ENCODE measurements at regions not wholly inside any gene's neighbourhood (a gene's known extent, or its start where the extent isn't known, plus 50 kb on each side); places are given as distances from the start of the nearest gene placed in this dataset.

DNA sequence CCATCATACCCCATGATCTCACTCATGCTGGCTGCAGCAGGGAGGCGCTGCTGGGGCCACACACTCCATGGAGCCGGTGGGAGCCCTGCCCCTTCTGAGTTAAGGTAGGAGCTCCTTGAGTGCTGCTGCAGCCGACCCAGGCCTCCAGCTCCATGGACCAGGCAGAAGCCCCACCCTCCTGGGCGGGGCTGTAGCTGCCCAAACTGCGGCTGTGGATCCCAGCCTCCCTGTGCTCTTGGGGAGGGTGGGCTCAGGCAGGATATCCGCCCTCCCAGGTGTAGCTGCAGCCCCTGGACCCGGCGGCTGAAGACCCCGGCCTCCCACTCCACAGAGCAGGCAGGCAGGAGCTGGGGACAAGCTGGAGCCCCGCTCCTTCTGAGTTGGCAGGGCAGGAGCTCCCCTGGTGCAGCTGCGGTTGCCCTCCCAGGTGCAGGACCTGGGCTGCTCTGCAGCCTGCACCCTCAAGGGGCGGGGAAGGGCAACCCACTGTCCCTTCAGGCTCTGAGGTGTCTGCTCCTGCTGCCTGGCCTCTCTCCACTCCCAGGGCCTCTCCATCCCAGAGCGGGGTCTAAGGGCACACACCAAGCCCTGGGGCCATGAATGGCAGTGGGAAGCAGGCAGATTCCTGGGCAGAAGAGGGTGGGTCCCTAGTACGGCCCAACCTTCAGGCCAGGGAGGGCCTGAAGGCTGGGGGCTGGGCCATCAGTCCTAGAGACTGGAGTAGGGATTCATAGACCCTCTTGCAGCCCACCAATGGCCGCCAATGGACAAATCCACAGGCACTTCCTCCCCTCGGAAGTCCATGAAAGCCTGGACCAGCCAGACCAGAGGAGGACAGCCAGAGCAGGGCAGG is 466.1 kb downstream of the DTHD1 start:
- DNase-seq (no peak), ATAC-seq (no peak)
- no peaks in the 10 kb centered on the region for H3K27me3 Mint-ChIP-seq (ENCODE audit: low read depth)
- H3K4me1 Mint-ChIP-seq (ENCODE audit: low read depth): no peaks in the 10 kb centered on the region
- no peak overlapping the region for H3K4me3 Mint-ChIP-seq
- H3K36me3 Mint-ChIP-seq (ENCODE audit: insufficient read depth): no peaks in the 10 kb centered on the region
- no peaks in the 10 kb centered on the region for H3K9me3 Mint-ChIP-seq

DNA sequence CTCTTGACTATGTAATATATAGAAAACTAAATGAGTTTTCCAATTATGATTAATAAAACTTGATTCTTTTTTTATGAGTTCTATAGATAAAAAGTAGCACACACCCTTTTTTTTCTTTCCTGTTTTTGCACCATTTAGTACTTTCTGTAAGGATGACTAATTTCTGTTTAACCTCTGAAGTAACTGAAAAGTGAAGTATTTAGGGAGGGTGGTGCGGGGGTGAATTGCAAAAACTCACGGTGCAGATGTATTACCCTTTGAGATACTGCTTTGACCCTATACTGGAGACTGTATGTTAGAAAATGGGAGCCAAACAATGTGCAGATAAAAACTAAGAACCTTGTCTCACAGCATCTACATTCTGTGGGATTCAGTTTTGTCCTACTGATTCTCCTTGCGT is 471.6 kb downstream of the DTHD1 start:
- Mint-ChIP-seq H3K4me3 (no peak overlapping the region), H3K4me1 (ENCODE audit: low read depth) (no peaks in the 10 kb centered on the region), H3K27me3 (ENCODE audit: low read depth) (no peaks in the 10 kb centered on the region), H3K36me3 (ENCODE audit: insufficient read depth) (no peaks in the 10 kb centered on the region), H3K9me3 (no peaks in the 10 kb centered on the region)
- DNase-seq (no peak), ATAC-seq (peak in 1 of 2 donors; percentile 27)

DNA sequence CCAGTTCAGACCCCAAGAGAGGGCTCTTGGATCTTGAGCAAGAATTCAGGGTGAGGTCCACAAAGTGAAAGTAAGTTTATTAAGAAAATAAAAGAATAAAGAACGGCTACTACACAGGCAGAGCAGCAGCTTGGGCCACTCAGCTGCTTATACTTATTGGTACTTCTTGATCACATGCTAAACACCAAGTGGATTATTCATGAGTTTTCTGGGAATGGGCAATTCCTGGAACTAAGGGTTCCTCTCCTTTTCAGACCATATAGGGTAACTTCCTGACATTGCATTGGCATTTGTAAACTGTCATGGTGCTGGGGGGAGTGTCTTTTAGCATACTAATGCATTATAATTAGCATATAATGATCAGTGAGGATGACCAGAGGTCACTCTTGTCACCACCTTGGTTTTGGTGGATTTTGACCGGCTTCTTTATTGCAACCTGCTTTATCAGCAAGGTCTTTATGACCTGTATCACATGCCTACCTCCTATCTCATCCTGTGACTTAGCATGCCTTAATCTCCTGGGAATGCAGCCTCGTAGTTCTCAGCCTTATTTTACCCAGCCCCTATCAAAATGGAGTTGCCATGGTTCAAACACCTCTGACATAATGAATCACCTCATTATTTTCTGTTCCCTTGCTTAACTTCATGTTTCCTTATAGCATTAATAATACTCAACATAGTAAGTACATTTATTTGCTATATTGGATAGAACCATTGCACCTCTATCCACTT is 476.3 kb downstream of the DTHD1 start:
- Mint-ChIP-seq H3K4me1 (ENCODE audit: low read depth) (no peaks in the 10 kb centered on the region), H3K4me3 (no peak overlapping the region), H3K36me3 (ENCODE audit: insufficient read depth) (no peaks in the 10 kb centered on the region), H3K9me3 (no peaks in the 10 kb centered on the region), H3K27me3 (ENCODE audit: low read depth) (no peaks in the 10 kb centered on the region)
- DNase-seq (no peak), ATAC-seq (no peak)

DNA sequence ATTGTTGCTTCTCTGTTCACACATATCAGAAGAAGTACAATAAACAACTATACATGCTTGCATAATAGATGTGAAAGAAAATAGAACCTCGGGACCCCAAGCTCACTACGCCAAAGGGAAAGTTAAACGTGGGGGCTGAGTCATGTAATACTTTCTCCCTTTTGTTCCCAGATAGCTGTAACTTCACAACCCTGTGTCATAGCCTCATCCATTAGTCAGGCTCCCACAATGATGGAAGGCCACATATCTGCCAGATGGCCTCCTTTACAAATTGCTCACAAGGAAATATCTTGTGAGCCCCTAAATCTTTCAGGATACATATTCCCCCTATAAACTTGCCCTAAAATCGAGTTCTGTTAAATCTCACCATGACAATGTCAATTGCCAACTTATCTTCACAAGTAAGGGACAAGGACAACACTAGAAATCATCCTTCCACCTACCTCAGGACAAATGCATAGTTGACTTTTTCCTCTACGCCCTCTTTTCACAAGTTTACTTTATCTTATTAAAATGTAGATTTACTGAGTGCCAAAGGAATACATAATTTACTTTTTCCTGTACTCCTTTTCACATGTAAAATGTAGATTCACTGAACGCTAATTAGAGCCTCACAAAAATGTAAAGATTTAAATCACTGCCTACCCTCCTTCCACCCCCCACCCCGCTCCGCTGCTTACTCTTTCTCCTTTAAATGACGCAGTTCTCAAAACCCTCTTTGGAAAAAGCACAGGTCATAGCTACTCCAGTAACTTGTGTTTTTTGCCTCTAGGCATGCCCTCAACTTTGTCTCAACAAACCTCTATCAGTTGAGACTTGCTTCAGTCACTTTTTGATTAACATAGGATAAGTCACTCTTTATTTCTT is 477.1 kb downstream of the DTHD1 start:
- H3K9me3 Mint-ChIP-seq: no peaks in the 10 kb centered on the region
- DNase-seq (no peak), ATAC-seq (no peak)
- no peaks in the 10 kb centered on the region for H3K4me1 Mint-ChIP-seq (ENCODE audit: low read depth)
- no peaks in the 10 kb centered on the region for H3K36me3 Mint-ChIP-seq (ENCODE audit: insufficient read depth)
- no peaks in the 10 kb centered on the region for H3K27me3 Mint-ChIP-seq (ENCODE audit: low read depth)
- H3K4me3 Mint-ChIP-seq: no peak overlapping the region

DNA sequence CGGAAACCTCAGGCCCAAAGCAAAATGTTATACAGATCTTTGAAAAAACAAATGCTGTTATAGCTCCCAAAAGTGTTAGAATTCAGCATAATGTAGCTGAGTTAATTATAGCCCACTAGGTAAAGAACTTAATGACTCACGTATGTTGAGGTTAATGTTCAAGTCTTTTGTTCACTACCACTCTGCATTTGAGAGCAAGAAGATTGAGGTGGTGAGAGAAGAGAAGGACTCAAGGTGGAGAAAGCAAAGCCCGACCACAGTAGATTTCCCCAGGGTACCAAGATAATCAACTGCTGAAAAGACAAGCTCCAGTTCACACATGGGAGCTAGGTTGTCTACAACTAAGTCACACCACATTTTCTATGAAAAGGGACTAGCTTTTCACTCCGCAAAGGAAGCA is 480.2 kb downstream of the DTHD1 start:
- Mint-ChIP-seq H3K36me3 (ENCODE audit: insufficient read depth) (no peaks in the 10 kb centered on the region), H3K4me3 (no peak overlapping the region), H3K9me3 (no peaks in the 10 kb centered on the region), H3K4me1 (ENCODE audit: low read depth) (no peaks in the 10 kb centered on the region), H3K27me3 (ENCODE audit: low read depth) (no peaks in the 10 kb centered on the region)
- ATAC-seq (no peak), DNase-seq (no peak)

DNA sequence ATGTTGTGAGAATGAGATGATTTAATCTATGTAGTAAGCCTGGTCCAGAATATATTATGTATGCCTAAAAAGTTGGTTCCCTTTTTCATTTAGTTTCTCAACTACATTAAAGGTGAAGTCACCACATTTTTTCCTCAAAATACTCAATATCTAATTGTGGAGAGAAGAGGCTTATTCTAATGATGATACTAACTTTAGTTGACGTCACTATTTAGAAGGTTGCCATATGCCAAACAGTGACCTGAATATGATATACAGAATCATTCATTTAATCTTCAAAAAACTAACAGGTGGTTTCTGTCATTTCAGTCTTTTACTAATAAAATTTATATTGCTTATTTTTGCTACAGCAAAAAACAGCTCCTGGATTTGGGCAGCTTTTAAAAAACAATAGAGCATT is 480.7 kb upstream of the NWD2 start:
- DNase-seq (no peak), ATAC-seq (no peak)
- Mint-ChIP-seq H3K4me3 (no peak overlapping the region), H3K36me3 (ENCODE audit: insufficient read depth) (no peaks in the 10 kb centered on the region), H3K27me3 (ENCODE audit: low read depth) (no peaks in the 10 kb centered on the region), H3K4me1 (ENCODE audit: low read depth) (no peaks in the 10 kb centered on the region), H3K9me3 (no peaks in the 10 kb centered on the region)

DNA sequence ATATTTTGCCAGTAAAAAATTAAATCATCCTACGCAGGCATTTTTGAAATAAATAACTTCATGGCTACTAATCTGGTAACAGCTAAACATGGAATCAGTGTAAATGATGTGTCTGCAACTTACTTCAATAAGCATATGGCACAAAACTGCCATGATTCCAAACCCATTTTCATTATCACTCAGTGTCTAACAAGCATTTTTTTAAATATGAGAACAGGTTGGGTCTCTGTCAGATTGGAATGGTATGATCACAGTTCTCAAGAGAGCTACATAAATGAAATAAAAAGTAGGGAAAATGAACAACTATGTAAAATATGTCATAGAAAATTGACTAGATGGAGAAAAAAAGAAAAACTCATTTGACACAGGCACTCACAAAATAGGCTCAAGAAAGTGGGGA is 476.9 kb upstream of the NWD2 start:
- Mint-ChIP-seq H3K4me3 (no peak overlapping the region), H3K4me1 (ENCODE audit: low read depth) (peaks cover 2% of the 10 kb centered on the region), H3K27me3 (ENCODE audit: low read depth) (no peaks in the 10 kb centered on the region), H3K36me3 (ENCODE audit: insufficient read depth) (no peaks in the 10 kb centered on the region), H3K9me3 (no peaks in the 10 kb centered on the region)
- no peak for ATAC-seq
- DNase-seq: no peak

DNA sequence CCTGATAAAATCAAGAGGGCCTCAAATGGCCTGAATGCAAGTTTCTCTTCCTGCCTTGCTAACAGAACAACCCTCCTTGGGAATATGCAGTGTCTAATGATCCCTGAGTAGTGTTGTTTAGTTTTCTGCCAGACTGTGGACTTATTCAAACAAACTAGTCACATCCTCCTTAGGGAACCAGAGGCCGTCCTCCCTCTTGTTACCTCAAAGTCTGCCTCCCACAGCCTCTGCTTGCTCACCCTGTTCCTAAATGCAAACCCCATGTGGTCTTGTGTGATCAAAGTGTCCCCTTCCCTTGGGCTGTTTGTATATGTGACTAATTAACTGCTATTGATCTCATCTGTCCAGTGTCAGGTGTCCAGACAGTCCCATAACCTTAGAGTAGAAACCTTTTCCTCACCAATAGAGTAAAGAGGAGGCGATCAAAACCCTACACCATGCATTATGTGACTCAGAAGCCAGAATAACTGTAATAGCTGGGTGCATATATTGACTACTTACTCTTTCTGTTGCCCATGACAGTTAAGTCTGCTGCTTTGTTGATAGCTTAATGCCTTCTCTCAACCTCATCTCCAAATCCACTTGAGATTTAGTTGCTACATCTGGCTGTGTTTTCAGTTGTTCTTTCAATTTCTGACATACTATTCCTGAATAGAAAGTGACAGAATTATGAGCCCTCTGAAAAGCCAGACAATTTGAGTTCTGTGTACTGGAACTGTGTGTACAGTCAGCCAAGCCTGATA is 473.0 kb upstream of the NWD2 start:
- H3K9me3 Mint-ChIP-seq: no peaks in the 10 kb centered on the region

DNA sequence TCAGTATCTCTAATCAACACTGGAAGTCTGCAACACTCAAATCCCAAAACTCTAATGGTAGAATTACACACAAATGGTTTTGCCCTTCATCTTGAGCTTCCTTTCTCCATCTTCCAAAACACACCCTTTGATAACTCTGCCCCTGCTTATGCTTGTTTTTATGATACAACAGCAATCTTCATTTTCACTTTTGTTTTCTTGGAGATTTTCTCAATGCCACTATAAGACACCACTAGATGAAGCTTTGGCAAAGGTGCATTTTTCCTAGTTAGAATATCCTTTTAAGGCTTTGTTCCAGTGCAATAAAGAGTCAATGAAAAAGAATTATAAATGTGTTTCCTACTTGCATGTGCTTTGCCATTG is 472.4 kb upstream of the NWD2 start:
- DNase-seq: no peak
- no peaks in the 10 kb centered on the region for H3K36me3 Mint-ChIP-seq (ENCODE audit: insufficient read depth)
- H3K9me3 Mint-ChIP-seq: no peaks in the 10 kb centered on the region
- ATAC-seq: no peak
- peaks cover 2% of the 10 kb centered on the region for H3K4me1 Mint-ChIP-seq (ENCODE audit: low read depth)
- H3K27me3 Mint-ChIP-seq (ENCODE audit: low read depth): no peaks in the 10 kb centered on the region
- no peak overlapping the region for H3K4me3 Mint-ChIP-seq

More for the DNA sequence above, 473.0 kb upstream of the NWD2 start:
- DNase-seq: no peak
- H3K4me1 Mint-ChIP-seq (ENCODE audit: low read depth): peaks cover 2% of the 10 kb centered on the region
- H3K27me3 Mint-ChIP-seq (ENCODE audit: low read depth): no peaks in the 10 kb centered on the region
- no peak overlapping the region for H3K4me3 Mint-ChIP-seq
- ATAC-seq: no peak
- H3K36me3 Mint-ChIP-seq (ENCODE audit: insufficient read depth): no peaks in the 10 kb centered on the region

DNA sequence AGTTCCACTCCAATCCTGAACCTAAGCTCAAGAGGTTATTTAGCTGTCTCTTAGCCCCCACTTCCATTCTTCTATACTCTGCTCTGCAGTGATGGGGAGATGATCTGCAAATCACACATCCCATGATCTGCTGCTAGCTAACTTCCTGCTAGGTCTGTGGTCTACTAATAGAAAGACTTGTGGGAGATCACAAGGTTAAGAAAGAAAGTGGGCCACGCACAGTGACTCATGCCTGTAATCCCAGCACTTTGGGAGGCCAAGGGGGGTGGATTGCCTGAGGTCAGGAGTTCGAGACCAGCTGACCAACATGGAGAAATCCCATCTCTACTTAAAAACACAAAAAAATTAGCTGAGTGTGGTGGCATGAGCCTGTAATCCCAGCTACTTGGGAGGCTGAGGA is 471.1 kb upstream of the NWD2 start:
- H3K36me3 Mint-ChIP-seq (ENCODE audit: insufficient read depth): no peaks in the 10 kb centered on the region
- no peak overlapping the region for H3K4me3 Mint-ChIP-seq
- H3K4me1 Mint-ChIP-seq (ENCODE audit: low read depth): peaks cover 2% of the 10 kb centered on the region
- no peaks in the 10 kb centered on the region for H3K9me3 Mint-ChIP-seq
- H3K27me3 Mint-ChIP-seq (ENCODE audit: low read depth): no peaks in the 10 kb centered on the region
- ATAC-seq (no peak), DNase-seq (no peak)

DNA sequence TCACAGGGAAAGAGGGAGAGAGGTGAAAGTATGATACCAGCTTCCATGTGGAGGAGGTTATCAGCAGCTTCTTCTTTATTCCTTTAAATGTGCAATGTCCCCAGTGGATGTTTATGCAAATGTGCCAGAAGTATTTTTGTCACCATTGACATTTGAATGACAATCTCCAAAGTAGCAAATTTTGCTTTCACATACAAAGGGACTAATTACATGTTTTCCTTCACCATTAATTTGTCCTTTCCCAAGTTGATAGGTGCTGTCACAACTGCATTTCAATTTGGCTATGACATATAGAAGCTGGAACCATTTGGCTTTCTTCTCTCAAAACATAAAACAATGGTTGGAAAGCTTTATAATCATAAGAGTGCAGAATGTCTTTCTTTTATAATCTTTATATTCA is 469.0 kb upstream of the NWD2 start:
- Mint-ChIP-seq H3K36me3 (ENCODE audit: insufficient read depth) (no peaks in the 10 kb centered on the region), H3K4me3 (no peak overlapping the region), H3K27me3 (ENCODE audit: low read depth) (no peaks in the 10 kb centered on the region), H3K9me3 (no peaks in the 10 kb centered on the region), H3K4me1 (ENCODE audit: low read depth) (peaks cover 2% of the 10 kb centered on the region)
- ATAC-seq (no peak), DNase-seq (no peak)

DNA sequence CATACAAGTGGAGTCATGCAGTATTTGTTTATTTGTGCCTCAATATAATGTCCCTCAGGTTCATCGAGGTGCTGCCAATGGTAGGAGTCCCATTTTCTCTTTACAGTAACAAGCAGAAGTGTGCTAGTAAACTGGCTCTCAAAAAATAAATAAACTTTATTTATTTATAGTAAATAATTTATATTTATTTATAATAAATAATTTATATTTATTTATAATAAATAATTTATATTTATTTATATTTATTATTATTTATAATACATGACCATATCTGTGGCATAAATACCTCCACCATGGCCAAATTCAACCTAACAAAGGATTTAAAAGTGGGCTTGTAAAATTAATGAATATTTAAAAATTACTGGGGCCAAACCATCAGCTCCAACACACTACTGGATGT is 464.9 kb upstream of the NWD2 start:
- Mint-ChIP-seq H3K9me3 (no peaks in the 10 kb centered on the region), H3K4me3 (no peak overlapping the region)

DNA sequence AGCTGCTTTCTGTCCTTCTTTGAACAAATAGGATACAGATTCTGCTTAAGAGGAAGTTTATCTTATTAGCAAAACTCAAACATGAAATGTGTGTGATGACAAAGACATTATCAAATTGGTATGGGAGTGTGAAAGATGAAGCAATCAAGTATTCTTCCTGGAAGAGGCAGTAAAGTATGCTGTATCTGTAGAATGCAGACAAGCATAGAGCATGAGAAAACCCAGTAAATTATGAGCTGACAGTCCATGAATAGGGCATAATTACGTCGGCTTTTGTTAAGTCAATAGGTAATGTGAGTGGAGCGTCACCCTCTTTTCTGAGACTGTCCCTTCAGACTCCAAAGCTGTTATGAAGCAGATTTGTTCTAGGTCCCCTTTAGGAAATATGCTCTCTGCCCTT is 458.6 kb upstream of the NWD2 start:
- H3K27me3 Mint-ChIP-seq (ENCODE audit: low read depth): no peaks in the 10 kb centered on the region
- no peaks in the 10 kb centered on the region for H3K9me3 Mint-ChIP-seq
- DNase-seq: no peak
- no peaks in the 10 kb centered on the region for H3K36me3 Mint-ChIP-seq (ENCODE audit: insufficient read depth)
- no peaks in the 10 kb centered on the region for H3K4me1 Mint-ChIP-seq (ENCODE audit: low read depth)
- no peak overlapping the region for H3K4me3 Mint-ChIP-seq
- ATAC-seq: no peak

More for the DNA sequence above, 464.9 kb upstream of the NWD2 start:
- H3K4me1 Mint-ChIP-seq (ENCODE audit: low read depth): no peaks in the 10 kb centered on the region
- DNase-seq (no peak), ATAC-seq (no peak)
- H3K36me3 Mint-ChIP-seq (ENCODE audit: insufficient read depth): no peaks in the 10 kb centered on the region
- H3K27me3 Mint-ChIP-seq (ENCODE audit: low read depth): no peaks in the 10 kb centered on the region

DNA sequence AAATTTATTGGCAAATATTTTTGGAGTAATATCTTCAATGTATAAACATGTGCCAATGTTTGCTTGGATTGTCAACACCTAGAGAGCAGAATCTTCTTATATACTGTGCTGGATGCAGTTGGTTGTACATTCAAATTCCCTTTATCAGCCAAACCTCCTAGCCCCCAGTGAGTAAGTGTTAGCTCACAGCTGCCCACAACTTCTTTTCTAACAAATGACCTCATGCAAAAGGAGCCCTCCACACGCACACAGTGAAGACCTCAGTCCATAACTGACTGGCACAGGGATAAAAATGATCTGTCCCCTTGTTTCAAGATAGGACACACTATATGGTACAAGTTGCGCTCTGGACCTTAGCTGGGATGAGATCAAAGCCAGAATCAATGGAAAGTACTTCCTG is 458.0 kb upstream of the NWD2 start:
- H3K9me3 Mint-ChIP-seq: no peaks in the 10 kb centered on the region
- H3K36me3 Mint-ChIP-seq (ENCODE audit: insufficient read depth): no peaks in the 10 kb centered on the region
- no peaks in the 10 kb centered on the region for H3K27me3 Mint-ChIP-seq (ENCODE audit: low read depth)
- DNase-seq (no peak), ATAC-seq (no peak)
- H3K4me1 Mint-ChIP-seq (ENCODE audit: low read depth): no peaks in the 10 kb centered on the region
- H3K4me3 Mint-ChIP-seq: no peak overlapping the region

All from activated T-cell treated with anti-CD3 and anti-CD28 coated beads, Interleukin-2, amount 50 U/mL, for 4 hours (primary cell).